HG02884 (cell line): ENCODE measurements at regions not wholly inside any gene's neighbourhood (a gene's known extent, or its start where the extent isn't known, plus 50 kb on each side); places are given as distances from the start of the nearest gene placed in this dataset.
"Not testable (repeated sequence)": the region's sequence is repeated elsewhere in the genome, so short reads cannot be mapped to it uniquely, and the experiment has no call there.

Experiments
- ATAC-seq: cut with Tn5 transposase; IDR thresholded peaks from one replicate; pipeline ENCODE4 v1.9.1; 2021; ENCODE audit warnings: mild to moderate bottlenecking, moderate library complexity; ENCODE audit not compliant: unreplicated experiment

GRCh38 chr4:187613089-187613839 lies 382.3 kb upstream of the ZFP42 start:
- no peak for ATAC-seq

GRCh38 chr4:187615972-187616371 lies 379.6 kb upstream of the ZFP42 start:
- no peak for ATAC-seq

- no peak for ATAC-seq
Observed at GRCh38 chr4:187617113-187617512, 378.5 kb upstream of the ZFP42 start.

- no peak for ATAC-seq
Observed at GRCh38 chr4:187618701-187619281, 376.8 kb upstream of the ZFP42 start.

DNA sequence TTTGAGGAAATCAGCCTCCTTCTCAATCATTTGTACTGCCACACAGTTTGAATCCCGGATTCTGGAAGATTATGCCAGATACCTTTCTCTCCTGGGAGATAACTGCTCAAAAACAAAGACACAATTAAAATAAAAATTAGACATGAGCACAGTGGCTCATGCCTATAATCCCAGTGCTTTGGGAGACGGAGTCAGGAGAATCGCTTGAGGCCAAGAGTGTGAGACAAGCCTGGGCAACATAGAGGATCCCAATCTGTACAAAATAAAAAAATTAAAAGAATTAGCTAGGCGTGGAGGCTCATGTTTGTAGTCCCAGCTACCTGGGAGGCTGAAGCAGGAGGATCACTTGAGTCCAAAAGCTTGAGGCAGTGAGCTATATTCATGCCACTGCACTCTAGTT lies 376.3 kb upstream of the ZFP42 start:
- ATAC-seq = no peak

DNA sequence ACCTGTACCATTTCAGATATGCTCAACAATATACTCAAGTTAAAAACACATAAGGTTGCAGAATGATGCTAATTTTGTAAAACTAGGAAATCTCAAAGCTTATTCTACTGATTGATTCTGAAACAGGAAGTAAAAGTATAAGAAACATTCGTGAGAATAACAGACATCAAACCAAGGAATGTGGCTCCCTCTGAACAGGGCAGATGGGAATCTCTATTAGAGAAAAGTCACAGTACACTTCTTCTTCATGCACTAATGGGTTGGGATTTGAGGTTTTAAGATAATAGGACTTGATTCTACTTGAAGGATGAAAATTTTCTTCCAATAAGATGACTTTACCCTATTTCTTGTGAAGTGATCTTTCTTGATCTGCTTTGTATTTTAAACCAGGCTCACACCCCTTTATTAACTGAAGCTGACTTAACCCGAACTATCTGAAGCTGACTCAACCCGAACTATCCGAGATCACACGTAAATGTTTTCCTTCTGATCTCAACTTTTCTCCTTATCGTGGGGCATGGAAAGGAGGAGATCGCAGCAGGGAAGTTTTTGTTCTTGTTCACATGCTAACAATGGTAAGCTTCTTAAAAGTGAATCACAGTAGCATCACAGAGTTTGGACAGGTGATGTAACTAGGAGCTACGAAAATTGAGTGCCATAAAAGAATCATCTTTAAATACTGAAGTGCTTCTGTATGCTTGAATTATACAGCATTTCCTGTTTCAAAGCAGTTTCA lies 363.1 kb upstream of the ZFP42 start:
- ATAC-seq = no peak

- no peak for ATAC-seq
Observed at GRCh38 chr4:187633245-187633644, 362.3 kb upstream of the ZFP42 start.

- no peak for ATAC-seq
Observed at GRCh38 chr4:187656959-187657358, 338.6 kb upstream of the ZFP42 start.

- no peak for ATAC-seq
Observed at GRCh38 chr4:187663076-187663475, 332.5 kb upstream of the ZFP42 start.

DNA sequence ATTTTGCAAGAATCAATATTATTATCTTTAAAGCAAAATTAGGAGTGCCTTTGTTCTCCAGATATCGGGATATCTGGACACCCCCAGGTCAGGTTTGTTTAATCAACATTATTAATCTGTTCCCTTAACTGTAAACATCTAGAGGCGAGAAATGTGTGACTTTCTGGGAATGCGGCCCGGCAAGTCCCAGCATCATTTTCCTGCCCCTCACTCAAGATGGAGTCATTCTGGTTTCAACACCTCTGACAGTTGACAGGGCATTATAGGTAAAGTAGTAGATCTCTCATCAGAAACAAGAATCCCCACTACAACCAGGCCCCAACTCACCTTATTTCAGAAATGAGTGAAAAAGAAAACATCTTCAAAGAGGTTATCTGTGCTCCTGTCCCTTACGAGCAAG lies 331.6 kb upstream of the ZFP42 start:
- ATAC-seq = no peak

- no peak for ATAC-seq
Observed at GRCh38 chr4:187665086-187665485, 330.5 kb upstream of the ZFP42 start.

DNA sequence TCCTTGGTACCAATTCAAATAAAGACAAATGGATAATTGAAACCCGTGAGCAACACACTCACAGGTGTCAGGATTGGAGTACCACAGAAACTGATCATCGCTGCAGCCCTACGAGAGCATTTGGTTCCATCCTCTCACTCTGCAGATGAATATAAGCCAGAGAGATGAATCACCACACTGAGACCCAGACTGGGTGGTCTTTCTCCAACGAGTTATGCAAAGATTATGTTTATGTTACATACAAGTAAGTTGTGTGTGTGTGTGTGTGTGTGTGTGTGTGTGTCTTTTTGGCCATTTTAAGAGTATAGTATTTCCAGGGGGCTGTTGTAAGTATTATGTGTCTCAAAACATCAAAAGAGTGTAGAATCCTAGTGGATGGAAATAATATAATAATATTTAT lies 329.5 kb upstream of the ZFP42 start:
- no peak for ATAC-seq

GRCh38 chr4:187666697-187667494 lies 328.7 kb upstream of the ZFP42 start:
- no peak for ATAC-seq

- ATAC-seq = no peak
Observed at GRCh38 chr4:187668526-187669082, 327.0 kb upstream of the ZFP42 start.

GRCh38 chr4:187671521-187671920 lies 324.1 kb upstream of the ZFP42 start:
- ATAC-seq = not testable (repeated sequence)

DNA sequence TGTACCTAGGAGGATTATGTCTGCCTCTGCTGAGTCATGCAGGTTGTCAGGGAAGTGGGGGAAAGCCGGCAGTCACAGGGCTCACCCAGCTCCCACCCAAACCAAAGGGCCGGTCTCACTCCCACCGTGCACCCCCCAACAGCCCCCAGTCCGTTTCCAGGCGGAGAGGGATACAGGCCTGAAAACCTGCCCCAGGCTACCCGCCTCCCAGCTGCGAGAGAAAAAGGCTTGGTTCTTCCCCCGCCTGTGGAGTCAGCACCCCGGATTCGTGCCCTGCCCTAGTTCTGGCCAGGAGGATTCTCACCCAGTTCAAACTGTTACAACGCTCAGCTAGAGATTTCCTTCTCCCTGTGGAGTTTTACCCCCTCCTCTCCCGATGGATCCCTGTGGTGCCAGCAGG lies 323.6 kb upstream of the ZFP42 start:
- ATAC-seq = not testable (repeated sequence)

DNA sequence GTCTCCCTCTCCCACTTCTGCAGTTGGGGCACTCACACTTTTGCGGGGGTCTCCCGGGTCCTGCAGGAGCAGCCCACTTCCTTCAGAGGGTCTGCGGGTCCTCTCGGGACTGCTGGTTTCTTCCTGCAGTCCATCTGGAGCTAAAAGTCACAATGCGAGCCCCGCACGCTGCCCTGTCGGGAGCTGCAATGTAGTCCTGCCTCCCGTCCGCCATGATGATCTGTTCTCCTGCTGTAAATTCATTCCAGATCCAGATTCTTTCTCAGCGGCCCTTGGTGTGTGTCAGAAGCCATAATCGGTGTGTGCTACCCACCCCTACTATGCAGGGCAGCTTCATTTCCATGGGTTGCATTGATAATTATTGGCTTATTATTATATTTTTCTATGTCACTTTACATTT lies 323.0 kb upstream of the ZFP42 start:
- not testable (repeated sequence) for ATAC-seq

- ATAC-seq = no peak
Observed at GRCh38 chr4:187679450-187679849, 316.1 kb upstream of the ZFP42 start.

- no peak for ATAC-seq
Observed at GRCh38 chr4:187685247-187685646, 310.3 kb upstream of the ZFP42 start.

- no peak for ATAC-seq
Observed at GRCh38 chr4:187687697-187688096, 307.9 kb upstream of the ZFP42 start.

- ATAC-seq = no peak
Observed at GRCh38 chr4:187692626-187693025, 302.9 kb upstream of the ZFP42 start.
